IPS-18a (cell line): ENCODE measurements at regions not wholly inside any gene's neighbourhood (a gene's known extent, or its start where the extent isn't known, plus 50 kb on each side); places are given as distances from the start of the nearest gene placed in this dataset.

Source experiments
- H3K27ac ChIP-seq: one replicate; pipeline ENCODE4 v1.5.1; 2013; ENCODE audit warnings: low read length
- H3K27me3 ChIP-seq: one replicate; pipeline ENCODE4 v1.6.1; 2013; ENCODE audit warnings: mild to moderate bottlenecking, low read length; ENCODE audit not compliant: control insufficient read depth, insufficient read depth
- H3K36me3 ChIP-seq: one replicate; pipeline ENCODE4 v1.6.1; 2013; ENCODE audit warnings: low read depth, low read length; ENCODE audit not compliant: control insufficient read depth
- H3K4me1 ChIP-seq: one replicate; pipeline ENCODE4 v1.6.1; 2013; ENCODE audit warnings: low read depth, low read length; ENCODE audit not compliant: control insufficient read depth
- H3K4me3 ChIP-seq: one replicate; pipeline ENCODE4 v1.5.1; 2013; ENCODE audit warnings: low read length
- H3K9ac ChIP-seq: one replicate; pipeline ENCODE4 v1.6.1; 2013; ENCODE audit warnings: mild to moderate bottlenecking, low read length, moderate library complexity
- H3K9me3 ChIP-seq: one replicate; pipeline ENCODE4 v1.6.1; 2013; ENCODE audit warnings: low read depth, low read length; ENCODE audit not compliant: control insufficient read depth

GRCh38 chr17:63109661-63110060, 143.6 kb downstream of the TANC2 start:
- Histone ChIP-seq H3K27me3 (no peaks in the 10 kb centered on the region), H3K4me1 (no peaks in the 10 kb centered on the region), H3K27ac (no peak overlapping the region), H3K9ac (no peak overlapping the region), H3K36me3 (no peaks in the 10 kb centered on the region), H3K9me3 (no peaks in the 10 kb centered on the region), H3K4me3 (no peak overlapping the region)

GRCh38 chr17:63113167-63113566, 147.1 kb downstream of the TANC2 start:
- H3K9me3 ChIP-seq: no peaks in the 10 kb centered on the region
- H3K27ac ChIP-seq: no peak overlapping the region
- no peaks in the 10 kb centered on the region for H3K4me1 ChIP-seq
- no peak overlapping the region for H3K9ac ChIP-seq
- H3K27me3 ChIP-seq: no peaks in the 10 kb centered on the region
- H3K36me3 ChIP-seq: no peaks in the 10 kb centered on the region
- no peak overlapping the region for H3K4me3 ChIP-seq

GRCh38 chr17:63116228-63116627, 150.2 kb downstream of the TANC2 start:
- H3K27ac ChIP-seq: no peak overlapping the region

GRCh38 chr17:63116967-63117830, 151.2 kb downstream of the TANC2 start:
- H3K27ac ChIP-seq: no peak overlapping the region
- H3K36me3 ChIP-seq: no peaks in the 10 kb centered on the region
- no peaks in the 10 kb centered on the region for H3K9me3 ChIP-seq
- no peak overlapping the region for H3K9ac ChIP-seq
- no peaks in the 10 kb centered on the region for H3K27me3 ChIP-seq
- H3K4me1 ChIP-seq: no peaks in the 10 kb centered on the region
- H3K4me3 ChIP-seq: no peak overlapping the region

More at GRCh38 chr17:63116228-63116627, 150.2 kb downstream of the TANC2 start:
- no peak overlapping the region for H3K9ac ChIP-seq
- no peak overlapping the region for H3K4me3 ChIP-seq
- H3K36me3 ChIP-seq: no peaks in the 10 kb centered on the region
- H3K4me1 ChIP-seq: no peaks in the 10 kb centered on the region
- no peaks in the 10 kb centered on the region for H3K27me3 ChIP-seq
- H3K9me3 ChIP-seq: no peaks in the 10 kb centered on the region

GRCh38 chr17:63120406-63120805, 154.4 kb downstream of the TANC2 start:
- H3K9ac ChIP-seq: no peak overlapping the region
- H3K36me3 ChIP-seq: no peaks in the 10 kb centered on the region
- no peaks in the 10 kb centered on the region for H3K27me3 ChIP-seq
- H3K4me1 ChIP-seq: no peaks in the 10 kb centered on the region
- H3K4me3 ChIP-seq: no peak overlapping the region
- no peak overlapping the region for H3K27ac ChIP-seq
- no peaks in the 10 kb centered on the region for H3K9me3 ChIP-seq

- Histone ChIP-seq H3K4me3 (no peak overlapping the region), H3K36me3 (no peaks in the 10 kb centered on the region), H3K27me3 (no peaks in the 10 kb centered on the region), H3K9ac (no peak overlapping the region), H3K27ac (no peak overlapping the region), H3K9me3 (no peaks in the 10 kb centered on the region), H3K4me1 (no peaks in the 10 kb centered on the region)
Measured at GRCh38 chr17:63124536-63124935, 158.5 kb downstream of the TANC2 start.

GRCh38 chr17:63124958-63125357, 158.9 kb downstream of the TANC2 start:
- Histone ChIP-seq H3K4me3 (no peak overlapping the region), H3K4me1 (no peaks in the 10 kb centered on the region), H3K27ac (no peak overlapping the region), H3K27me3 (no peaks in the 10 kb centered on the region), H3K36me3 (no peaks in the 10 kb centered on the region), H3K9me3 (no peaks in the 10 kb centered on the region), H3K9ac (no peak overlapping the region)

- Histone ChIP-seq H3K9me3 (no peaks in the 10 kb centered on the region), H3K36me3 (no peaks in the 10 kb centered on the region), H3K4me3 (no peak overlapping the region), H3K27me3 (no peaks in the 10 kb centered on the region), H3K27ac (no peak overlapping the region), H3K9ac (no peak overlapping the region), H3K4me1 (no peaks in the 10 kb centered on the region)
Measured at GRCh38 chr17:63125987-63126386, 160.0 kb downstream of the TANC2 start.

GRCh38 chr17:63126607-63127006, 160.6 kb downstream of the TANC2 start:
- H3K36me3 ChIP-seq: no peaks in the 10 kb centered on the region
- no peak overlapping the region for H3K4me3 ChIP-seq
- no peak overlapping the region for H3K27ac ChIP-seq
- H3K9ac ChIP-seq: no peak overlapping the region
- H3K9me3 ChIP-seq: no peaks in the 10 kb centered on the region
- H3K27me3 ChIP-seq: no peaks in the 10 kb centered on the region
- H3K4me1 ChIP-seq: no peaks in the 10 kb centered on the region

GRCh38 chr17:63132459-63132911, 166.4 kb downstream of the TANC2 start:
- Histone ChIP-seq H3K9me3 (no peaks in the 10 kb centered on the region), H3K27ac (no peak overlapping the region), H3K27me3 (no peaks in the 10 kb centered on the region), H3K36me3 (no peaks in the 10 kb centered on the region), H3K9ac (no peak overlapping the region), H3K4me3 (no peak overlapping the region), H3K4me1 (peaks cover 14% of the 10 kb centered on the region)

- no peaks in the 10 kb centered on the region for H3K9me3 ChIP-seq
- H3K4me3 ChIP-seq: no peak overlapping the region
- no peaks in the 10 kb centered on the region for H3K36me3 ChIP-seq
- no peak overlapping the region for H3K27ac ChIP-seq
- peaks cover 24% of the 10 kb centered on the region for H3K4me1 ChIP-seq
- no peak overlapping the region for H3K9ac ChIP-seq
- no peaks in the 10 kb centered on the region for H3K27me3 ChIP-seq
Measured at GRCh38 chr17:63133491-63133890, 167.5 kb downstream of the TANC2 start.

- H3K36me3 ChIP-seq: no peaks in the 10 kb centered on the region
- no peak overlapping the region for H3K9ac ChIP-seq
- no peaks in the 10 kb centered on the region for H3K27me3 ChIP-seq
- H3K27ac ChIP-seq: no peak overlapping the region
- H3K4me1 ChIP-seq: peaks cover 26% of the 10 kb centered on the region
- H3K4me3 ChIP-seq: no peak overlapping the region
- no peaks in the 10 kb centered on the region for H3K9me3 ChIP-seq
Measured at GRCh38 chr17:63134867-63135266, 168.8 kb downstream of the TANC2 start.
